GM12892 (cell line): ENCODE measurements at regions not wholly inside any gene's neighbourhood (a gene's known extent, or its start where the extent isn't known, plus 50 kb on each side); places are given as distances from the start of the nearest gene placed in this dataset.

Experiments
- POLR2A ChIP-seq: IDR thresholded peaks from 2 replicates; pipeline ENCODE4 v1.6.1; 2011; ENCODE audit warnings: low read depth, low read length, control low read depth
- POLR2AphosphoS5 ChIP-seq: IDR thresholded peaks from 2 replicates; pipeline ENCODE4 v1.6.1; 2011; ENCODE audit warnings: low read depth, low read length, control low read depth
- TAF1 ChIP-seq: IDR thresholded peaks from 2 replicates; pipeline ENCODE4 v1.6.1; 2011; ENCODE audit warnings: low read depth, mild to moderate bottlenecking, control low read depth, low read length, borderline replicate concordance

GRCh38 chr9:106356924-106357323 lies 506.0 kb upstream of the ZNF462 start:
- TF ChIP-seq TAF1 = no peak
- no peak for TF ChIP-seq POLR2AphosphoS5
- TF ChIP-seq POLR2A = no peak
